Inflammatory macrophage treated with lipopolysaccharide for 4 hours (primary cell): ENCODE measurements at regions not wholly inside any gene's neighbourhood (a gene's known extent, or its start where the extent isn't known, plus 50 kb on each side); places are given as distances from the start of the nearest gene placed in this dataset.

Experiments used
- DNase-seq: peaks from one replicate; pipeline ENCODE4 v3.0.0-alpha.2; 2020

GRCh38 chr12:89893972-89894706 lies 185.5 kb upstream of the ATP2B1 start:
- DNase-seq, result peak; percentile 83

GRCh38 chr12:89892436-89892835 lies 183.8 kb upstream of the ATP2B1 start:
- no peak for DNase-seq

- DNase-seq, result no peak
Observed at GRCh38 chr12:89891933-89892332, 183.3 kb upstream of the ATP2B1 start.

GRCh38 chr12:89890161-89890560 lies 181.5 kb upstream of the ATP2B1 start:
- DNase-seq, result no peak

- DNase-seq, result no peak
Observed at GRCh38 chr12:89889062-89889461, 180.4 kb upstream of the ATP2B1 start.

GRCh38 chr12:89884952-89885351 lies 176.3 kb upstream of the ATP2B1 start:
- DNase-seq, result no peak

GRCh38 chr12:89884416-89884898 lies 175.8 kb upstream of the ATP2B1 start:
- DNase-seq, result no peak

GRCh38 chr12:89883630-89884389 lies 175.2 kb upstream of the ATP2B1 start:
- no peak for DNase-seq

GRCh38 chr12:89882792-89883191 lies 174.2 kb upstream of the ATP2B1 start:
- peak; percentile 87 for DNase-seq

GRCh38 chr12:89882050-89882449 lies 173.4 kb upstream of the ATP2B1 start:
- peak; percentile 88 for DNase-seq

GRCh38 chr12:89880690-89881350 lies 172.2 kb upstream of the ATP2B1 start:
- peak; percentile 85 for DNase-seq

GRCh38 chr12:89879766-89880165 lies 171.1 kb upstream of the ATP2B1 start:
- DNase-seq, result peak; percentile 58

- DNase-seq, result no peak
Observed at GRCh38 chr12:89878950-89879349, 170.3 kb upstream of the ATP2B1 start.

GRCh38 chr12:89878327-89878726 lies 169.7 kb upstream of the ATP2B1 start:
- DNase-seq, result no peak

GRCh38 chr12:89877671-89878070 lies 169.0 kb upstream of the ATP2B1 start:
- no peak for DNase-seq

- no peak for DNase-seq
Observed at GRCh38 chr12:89877136-89877535, 168.5 kb upstream of the ATP2B1 start.

- DNase-seq, result no peak
Observed at GRCh38 chr12:89875809-89876208, 167.2 kb upstream of the ATP2B1 start.

GRCh38 chr12:89875225-89875624 lies 166.6 kb upstream of the ATP2B1 start:
- no peak for DNase-seq

- no peak for DNase-seq
Observed at GRCh38 chr12:89874146-89874545, 165.5 kb upstream of the ATP2B1 start.

GRCh38 chr12:89873745-89874144 lies 165.1 kb upstream of the ATP2B1 start:
- peak; percentile 23 for DNase-seq

GRCh38 chr12:89872922-89873630 lies 164.4 kb upstream of the ATP2B1 start:
- no peak for DNase-seq

- DNase-seq, result no peak
Observed at GRCh38 chr12:89870413-89871184, 162.0 kb upstream of the ATP2B1 start.
